Endothelial cell of umbilical vein (primary cell): ENCODE measurements at regions not wholly inside any gene's neighbourhood (a gene's known extent, or its start where the extent isn't known, plus 50 kb on each side); places are given as distances from the start of the nearest gene placed in this dataset.

Experiments used
- BruUV-seq: library from RNA; stranded (reverse); fragments of 400-500 nt; replicated peaks from 2 replicates; lab custom pipeline; 2021; lab: Mats Ljungman, UMichigan
- CTCF ChIA-PET: fragments of 300-600, 350-600 bp; sonication (Branson Sonifier 250); formaldehyde crosslinking; loops from one replicate; lab custom pipeline; 2021; ENCODE audit warnings: antibody characterized with exemption, inconsistent platforms; lab: Charles Lee
- POLR2A ChIA-PET: fragments of 300-600, 350-600 bp; sonication (Branson Sonifier 250); formaldehyde crosslinking; loops from one replicate; lab custom pipeline; 2021; ENCODE audit warnings: antibody characterized with exemption, inconsistent platforms; lab: Charles Lee
- DNase-seq: peaks from one replicate; pipeline ENCODE4 v3.0.0-alpha.2; 2011; ENCODE audit warnings: low read depth, low spot score
- FAIRE-seq: peaks from 2 replicates; lab custom pipeline; 2011; peaks lifted over from hg19 to GRCh38; lab: Jason Lieb, UNC
- H2AFZ ChIP-seq: 2 replicates; pipeline ENCODE4 v1.6.0; 2012; ENCODE audit warnings: low read depth, low read length, control low read depth, inconsistent platforms
- H3K27ac ChIP-seq: 2 replicates; pipeline ENCODE4 v1.5.1; 2011; ENCODE audit warnings: low read depth, mild to moderate bottlenecking, control low read depth, low read length, moderate library complexity; ENCODE audit not compliant: insufficient read depth
- H3K27me3 ChIP-seq, 2 experiments: 2 replicates each; pipeline versions ENCODE4 v1.6.0 to v1.6.1; 2011; ENCODE audit warnings: low read length in 2 of 2, mixed read lengths in 1 of 2; ENCODE audit not compliant: control insufficient read depth in 2 of 2, insufficient read depth in 2 of 2
- H3K36me3 ChIP-seq, 2 experiments: 2 replicates in 1 of 2; 3 replicates in 1 of 2; pipeline ENCODE4 v1.5.1; 2011; ENCODE audit warnings: low read length in 2 of 2, mild to moderate bottlenecking in 1 of 2, moderate library complexity in 1 of 2; ENCODE audit not compliant: control insufficient read depth in 2 of 2, insufficient read depth in 2 of 2; ENCODE audit errors: extremely low read depth in 1 of 2
- H3K4me1 ChIP-seq: 3 replicates; pipeline ENCODE4 v1.5.1; 2011; ENCODE audit warnings: mild to moderate bottlenecking, low read length; ENCODE audit not compliant: control insufficient read depth, insufficient read depth; ENCODE audit errors: extremely low read depth
- H3K4me2 ChIP-seq: 2 replicates; pipeline ENCODE4 v1.6.1; 2011; ENCODE audit warnings: low read length, control low read depth, mixed read lengths; ENCODE audit not compliant: insufficient read depth
- H3K4me3 ChIP-seq, 3 experiments: fragments of 200-600 bp in 1 of 3; sonication (generic), shearing (Covaris generic) in 1 of 3; replicated peaks in 1 of 3; 2 replicates each; pipeline ENCODE4 v1.5.1; 2011 to 2016; ENCODE audit warnings: control low read depth in 3 of 3, low read length in 3 of 3, mild to moderate bottlenecking in 2 of 3, inconsistent platforms in 1 of 3, low read depth in 1 of 3, moderate library complexity in 1 of 3; ENCODE audit not compliant: insufficient read depth in 1 of 3
- H3K79me2 ChIP-seq: 2 replicates; pipeline ENCODE4 v1.6.0; 2012; ENCODE audit warnings: low read length, inconsistent platforms; ENCODE audit not compliant: control insufficient read depth, insufficient read depth
- H3K9ac ChIP-seq: replicated peaks from 2 replicates; pipeline ENCODE3; 2011; ENCODE audit warnings: low read length, control low read depth; ENCODE audit not compliant: insufficient read depth; ENCODE audit errors: extremely low read depth
- H3K9me1 ChIP-seq: replicated peaks from 3 replicates; pipeline ENCODE4 v1.6.0; 2011; ENCODE audit warnings: mild to moderate bottlenecking, low read length; ENCODE audit not compliant: control insufficient read depth, insufficient read depth; ENCODE audit errors: extremely low read depth
- H3K9me3 ChIP-seq: replicated peaks from 2 replicates; pipeline ENCODE4 v1.5.1; 2012; ENCODE audit warnings: low read length, inconsistent platforms; ENCODE audit not compliant: control insufficient read depth, insufficient read depth
- H4K20me1 ChIP-seq: replicated peaks from 2 replicates; pipeline ENCODE3; 2011; ENCODE audit warnings: mild to moderate bottlenecking, low read length; ENCODE audit not compliant: control insufficient read depth, insufficient read depth; ENCODE audit errors: extremely low read depth
- CTCF ChIP-seq, 2 donors: IDR thresholded peaks; 1 replicate in 1 of 2; 2 replicates in 1 of 2; pipeline ENCODE4 v1.5.1; 2011; ENCODE audit warnings: low read length in 2 of 2, mild to moderate bottlenecking in 2 of 2, moderate library complexity in 2 of 2, control low read depth in 1 of 2, inconsistent platforms in 1 of 2, low read depth in 1 of 2; ENCODE audit not compliant: insufficient read depth in 1 of 2; ENCODE audit errors: extremely low read depth in 1 of 2
- EZH2 ChIP-seq: IDR thresholded peaks from 2 replicates; pipeline ENCODE4 v1.6.1; 2012; ENCODE audit warnings: borderline replicate concordance, low read depth, mild to moderate bottlenecking, moderate library complexity, low read length, inconsistent platforms; ENCODE audit not compliant: severe bottlenecking
- FOS ChIP-seq: IDR thresholded peaks from 2 replicates; pipeline ENCODE4 v1.6.1; 2011; ENCODE audit warnings: mild to moderate bottlenecking, low read length, moderate library complexity, borderline replicate concordance; ENCODE audit not compliant: insufficient read depth
- GATA2 ChIP-seq: IDR thresholded peaks from 2 replicates; pipeline ENCODE4 v1.7.0; 2011; ENCODE audit warnings: low read depth, mild to moderate bottlenecking, moderate library complexity, mixed read lengths, low read length; ENCODE audit not compliant: insufficient read length, insufficient read depth
- JUN ChIP-seq: IDR thresholded peaks from 2 replicates; pipeline ENCODE4 v1.6.1; 2011; ENCODE audit warnings: borderline replicate concordance, low read depth; ENCODE audit not compliant: insufficient read length, insufficient read depth
- MAX ChIP-seq: IDR thresholded peaks from 2 replicates; pipeline ENCODE4 v1.6.1; 2011; ENCODE audit not compliant: insufficient read depth, insufficient read length
- MYC ChIP-seq: IDR thresholded peaks from one replicate; pipeline ENCODE4 v1.6.1; 2011; ENCODE audit warnings: mild to moderate bottlenecking, low read depth, low read length
- POLR2A ChIP-seq: IDR thresholded peaks from 2 replicates; pipeline ENCODE4 v1.6.1; 2012; ENCODE audit warnings: low read depth, mild to moderate bottlenecking, control low read depth, low read length
- POLR2AphosphoS5 ChIP-seq: IDR thresholded peaks from 2 replicates; pipeline ENCODE4 v1.6.1; 2012; ENCODE audit warnings: low read depth, mild to moderate bottlenecking, control low read depth, low read length, moderate library complexity; ENCODE audit not compliant: insufficient read depth
- dilution Hi-C: fragments of 300-500 bp; cut with MboI; formaldehyde crosslinking; loops from one replicate; pipeline ENCODE4 v1.15.0; 2019; ENCODE audit warnings: low sequenced_read_pairs; ENCODE audit not compliant: extremely low pct_ligation_motif_present
- intact Hi-C: fragments of 100-400 bp; cut with micrococcal nuclease; formaldehyde crosslinking; loops from one replicate; pipeline ENCODE4 v1.10.0; 2022

- DNase-seq (no peak), FAIRE-seq (no peak)
- CTCF ChIA-PET = no interaction called here
- POLR2A ChIA-PET = no interaction called here
- no peak for TF ChIP-seq POLR2A
- no peak for TF ChIP-seq POLR2AphosphoS5
- TF ChIP-seq MAX = no peak
- TF ChIP-seq EZH2 = no peak
- TF ChIP-seq GATA2 = no peak
- no peak for TF ChIP-seq FOS
- no peak for TF ChIP-seq MYC
- TF ChIP-seq CTCF (IDR thresholded peaks at IDR 0.05; ENCODE audit: extremely low read depth in 1 of 2, insufficient read depth in 1 of 2, low read depth in 1 of 2, low read length in 2 of 2) = no peak
- TF ChIP-seq JUN = no peak
- no peak overlapping the region for H3K9ac ChIP-seq
- no peaks in the 10 kb centered on the region for H3K79me2 ChIP-seq
- no peaks in the 10 kb centered on the region for H3K36me3 ChIP-seq
- H3K27ac ChIP-seq = no peak overlapping the region
- H3K27me3 ChIP-seq = no peaks in the 10 kb centered on the region
- H4K20me1 ChIP-seq = no peaks in the 10 kb centered on the region
- H3K9me1 ChIP-seq = no peaks in the 10 kb centered on the region
- no peak overlapping the region for H2AFZ ChIP-seq
- dilution Hi-C loops (no loop called here), intact Hi-C loops (no loop called here)
- H3K4me3 ChIP-seq = no peak overlapping the region
- H3K4me1 ChIP-seq = no peaks in the 10 kb centered on the region
- no peak overlapping the region for H3K4me2 ChIP-seq
- H3K9me3 ChIP-seq = no peaks in the 10 kb centered on the region
- no TSS peak for BruUV-seq
These were observed 545.4 kb downstream of the TBC1D22A start for GRCh38 chr22:47307822-47308221.
